Renal cortex interstitium (tissue), 11 donors: ENCODE measurements at regions not wholly inside any gene's neighbourhood (a gene's known extent, or its start where the extent isn't known, plus 50 kb on each side); places are given as distances from the start of the nearest gene placed in this dataset.
"Not testable (repeated sequence)": the region's sequence is repeated elsewhere in the genome, so short reads cannot be mapped to it uniquely, and the experiment has no call there.

Experiments used
- DNase-seq, 11 donors: peaks; one replicate each; pipeline ENCODE4 v3.0.0-alpha.2; 2013; ENCODE audit warnings: low read depth in 9 of 11, low spot score in 4 of 11; ENCODE audit errors: extremely low read depth in 1 of 11

GRCh38 chr22:22714600-22715335 lies 70.4 kb downstream of the GGTLC2 start:
- no peak for DNase-seq

GRCh38 chr22:22716136-22716665 lies 71.8 kb downstream of the GGTLC2 start:
- DNase-seq, result no peak

GRCh38 chr22:22717664-22718063 lies 73.2 kb downstream of the GGTLC2 start:
- DNase-seq, result no peak

- DNase-seq, result peak in 6 of 11 donors; percentile 9 to 18 (median 18)
These were observed 75.8 kb downstream of the GGTLC2 start for GRCh38 chr22:22720201-22720723.

- no peak for DNase-seq
These were observed 76.4 kb downstream of the GGTLC2 start for GRCh38 chr22:22720724-22721261.

- peak in 4 of 11 donors; percentile 3 to 15 (median 11) for DNase-seq
These were observed 77.4 kb downstream of the GGTLC2 start for GRCh38 chr22:22721681-22722354.

GRCh38 chr22:22728382-22728781 lies 84.0 kb downstream of the GGTLC2 start:
- DNase-seq, result no peak

- no peak for DNase-seq
These were observed 86.4 kb downstream of the GGTLC2 start for GRCh38 chr22:22730655-22731373.

- no peak for DNase-seq
These were observed 86.9 kb downstream of the GGTLC2 start for GRCh38 chr22:22731374-22731676.

- not testable (repeated sequence) for DNase-seq
These were observed 88.6 kb downstream of the GGTLC2 start for GRCh38 chr22:22733006-22733405.

GRCh38 chr22:22733881-22734373 lies 89.5 kb downstream of the GGTLC2 start:
- no peak for DNase-seq

GRCh38 chr22:22734395-22735272 lies 90.2 kb downstream of the GGTLC2 start:
- not testable (repeated sequence) for DNase-seq

GRCh38 chr22:22735276-22735675 lies 90.9 kb downstream of the GGTLC2 start:
- DNase-seq, result not testable (repeated sequence)

- no peak for DNase-seq
These were observed 91.5 kb downstream of the GGTLC2 start for GRCh38 chr22:22735695-22736611.

GRCh38 chr22:22737590-22737989 lies 93.2 kb downstream of the GGTLC2 start:
- no peak for DNase-seq

- DNase-seq, result no peak
These were observed 94.7 kb downstream of the GGTLC2 start for GRCh38 chr22:22738959-22739585.
